CD4-positive, alpha-beta T cell (primary cell): ENCODE measurements at regions not wholly inside any gene's neighbourhood (a gene's known extent, or its start where the extent isn't known, plus 50 kb on each side); places are given as distances from the start of the nearest gene placed in this dataset.
A peak's percentile ranks its signal among the peaks of the same experiment; 100 is the strongest.

Experiments used
- ATAC-seq: fragments of 200-7000 bp; cut with Tn5 transposase; one replicate; pipeline ENCODE4 v1.10.0; 2022; ENCODE audit warnings: mild to moderate bottlenecking; ENCODE audit not compliant: poor library complexity
- CTCF ChIA-PET: fragments of 350-600 bp; sonication (Branson Sonifier 250); formaldehyde crosslinking; loops from one replicate; lab custom pipeline; 2021; ENCODE audit warnings: antibody characterized with exemption, inconsistent platforms; lab: Charles Lee
- POLR2A ChIA-PET: fragments of 350-600 bp; sonication (Branson Sonifier 250); formaldehyde crosslinking; loops from one replicate; lab custom pipeline; 2021; ENCODE audit warnings: antibody characterized with exemption, inconsistent platforms; lab: Charles Lee
- DNase-seq, 14 experiments: peaks; one replicate each; pipeline ENCODE4 v3.0.0-alpha.2; 2013 to 2020; ENCODE audit warnings: mixed read lengths in 2 of 14
- H3K27ac ChIP-seq, 2 donors: one replicate each; pipeline versions ENCODE4 v1.5.1 to v1.7.0; 2013; ENCODE audit warnings: low read length in 2 of 2, low read depth in 1 of 2, mild to moderate bottlenecking in 1 of 2
- H3K27me3 ChIP-seq, 2 experiments: 1 replicate in 1 of 2; 2 replicates in 1 of 2; pipeline versions ENCODE4 v1.6.1 to v1.7.0; 2013; ENCODE audit warnings: low read length in 2 of 2, control low read depth in 1 of 2, mild to moderate bottlenecking in 1 of 2, moderate library complexity in 1 of 2; ENCODE audit not compliant: insufficient read depth in 2 of 2, control insufficient read depth in 1 of 2
- H3K36me3 ChIP-seq: one replicate; pipeline ENCODE4 v1.6.1; 2013; ENCODE audit warnings: low read length, control low read depth; ENCODE audit not compliant: insufficient read depth
- H3K4me1 ChIP-seq: one replicate; pipeline ENCODE4 v1.6.1; 2013; ENCODE audit warnings: low read length, control low read depth; ENCODE audit not compliant: insufficient read depth
- H3K4me3 ChIP-seq: one replicate; pipeline ENCODE4 v1.5.1; 2013; ENCODE audit warnings: mild to moderate bottlenecking, low read length, moderate library complexity
- H3K9me3 ChIP-seq, 2 experiments: 1 replicate in 1 of 2; 2 replicates in 1 of 2; pipeline versions ENCODE4 v1.6.1 to v1.7.0; 2013; ENCODE audit warnings: low read length in 2 of 2, mild to moderate bottlenecking in 2 of 2, control low read depth in 1 of 2, moderate library complexity in 1 of 2; ENCODE audit not compliant: control insufficient read depth in 1 of 2, insufficient read depth in 1 of 2
- H3K27ac Mint-ChIP-seq: one replicate; pipeline ENCODE4 v1.8.0; 2020; ENCODE audit warnings: mixed read lengths
- H3K27me3 Mint-ChIP-seq: one replicate; pipeline ENCODE4 v1.8.0; 2021; ENCODE audit warnings: mixed read lengths
- H3K36me3 Mint-ChIP-seq: one replicate; pipeline ENCODE4 v1.8.0; 2021; ENCODE audit warnings: low read depth, mixed read lengths
- H3K4me1 Mint-ChIP-seq: one replicate; pipeline ENCODE4 v1.8.0; 2021; ENCODE audit warnings: low read depth, mixed read lengths
- H3K4me3 Mint-ChIP-seq: one replicate; pipeline ENCODE4 v1.8.0; 2020; ENCODE audit warnings: mild to moderate bottlenecking, mixed read lengths
- H3K9me3 Mint-ChIP-seq: one replicate; pipeline ENCODE4 v1.8.0; 2020; ENCODE audit warnings: mixed read lengths
- intact Hi-C, 2 experiments: fragments of 100-400 bp; cut with DNase I in 1 of 2; cut with micrococcal nuclease in 1 of 2; formaldehyde crosslinking; loops; one replicate each; pipeline versions ENCODE4 v1.15.1 to v1.9.0; 2023 to 2025; cut with DNase I, micrococcal nuclease
- TF ChIP-seq, protein P1 (sequence below): fragments of 200-600 bp; IDR thresholded peaks from one replicate; pipeline ENCODE4 v1.8.0; 2022; ENCODE audit warnings: antibody characterized with exemption, mild to moderate bottlenecking

DNA sequence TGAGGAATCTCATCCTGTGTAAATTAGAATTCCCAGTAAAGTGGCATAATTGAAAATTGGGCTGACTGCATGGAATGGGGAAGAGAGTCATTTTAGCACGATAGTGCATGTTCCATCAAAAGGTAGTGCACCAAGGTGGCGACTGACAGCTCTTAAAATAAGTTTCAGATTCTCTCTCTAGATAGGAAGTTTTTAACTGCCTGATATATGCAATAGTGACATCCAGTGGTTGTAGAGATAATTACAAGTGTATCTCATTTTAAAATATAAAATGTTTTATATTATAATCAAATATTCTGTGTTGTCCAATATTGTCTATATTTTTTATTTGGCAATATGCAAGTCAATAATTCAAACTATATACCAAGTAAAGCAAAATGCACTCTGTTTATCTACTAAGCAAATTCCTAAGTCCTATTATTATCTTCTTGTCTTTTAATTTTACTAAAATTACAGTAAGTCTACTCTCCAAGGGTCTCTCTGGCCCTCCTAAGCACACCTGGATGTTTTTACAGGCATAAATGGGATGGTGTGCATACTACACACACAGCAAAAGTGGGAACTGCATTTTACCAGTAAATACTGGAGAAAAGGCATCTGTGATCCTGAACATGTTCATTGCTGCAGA lies 397.7 kb upstream of the HNRNPA3 start:
- Mint-ChIP-seq H3K36me3 (no peaks in the 10 kb centered on the region), H3K4me1 (peaks cover 19% of the 10 kb centered on the region), H3K27ac (no peak overlapping the region), H3K4me3 (no peak overlapping the region), H3K9me3 (no peaks in the 10 kb centered on the region), H3K27me3 (no peaks in the 10 kb centered on the region)
- Histone ChIP-seq H3K4me3 (no peak overlapping the region), H3K36me3 (no peaks in the 10 kb centered on the region), H3K4me1 (peaks cover 3% of the 10 kb centered on the region), H3K27ac (no peak overlapping the region), H3K27me3 (no peaks in the 10 kb centered on the region), H3K9me3 (no peaks in the 10 kb centered on the region)
- POLR2A ChIA-PET, result interaction anchor here (0.9 kb wide), 1 partner anchor 448 kb away, joined by 3 read pairs; no protein-coding TSS in a partner anchor
- DNase-seq, result peak in 4 of 14 experiments; percentile 6 to 52 (median 48)
- TF ChIP-seq, protein P1, sequence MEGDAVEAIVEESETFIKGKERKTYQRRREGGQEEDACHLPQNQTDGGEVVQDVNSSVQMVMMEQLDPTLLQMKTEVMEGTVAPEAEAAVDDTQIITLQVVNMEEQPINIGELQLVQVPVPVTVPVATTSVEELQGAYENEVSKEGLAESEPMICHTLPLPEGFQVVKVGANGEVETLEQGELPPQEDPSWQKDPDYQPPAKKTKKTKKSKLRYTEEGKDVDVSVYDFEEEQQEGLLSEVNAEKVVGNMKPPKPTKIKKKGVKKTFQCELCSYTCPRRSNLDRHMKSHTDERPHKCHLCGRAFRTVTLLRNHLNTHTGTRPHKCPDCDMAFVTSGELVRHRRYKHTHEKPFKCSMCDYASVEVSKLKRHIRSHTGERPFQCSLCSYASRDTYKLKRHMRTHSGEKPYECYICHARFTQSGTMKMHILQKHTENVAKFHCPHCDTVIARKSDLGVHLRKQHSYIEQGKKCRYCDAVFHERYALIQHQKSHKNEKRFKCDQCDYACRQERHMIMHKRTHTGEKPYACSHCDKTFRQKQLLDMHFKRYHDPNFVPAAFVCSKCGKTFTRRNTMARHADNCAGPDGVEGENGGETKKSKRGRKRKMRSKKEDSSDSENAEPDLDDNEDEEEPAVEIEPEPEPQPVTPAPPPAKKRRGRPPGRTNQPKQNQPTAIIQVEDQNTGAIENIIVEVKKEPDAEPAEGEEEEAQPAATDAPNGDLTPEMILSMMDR, result peak; percentile 69
- CTCF ChIA-PET, result interaction anchor here (1.0 kb wide), 1 partner anchor 14 kb away, joined by 4 read pairs; no protein-coding TSS in a partner anchor
- peak; percentile 67 for ATAC-seq
- intact Hi-C loops, result loop anchor here (5.0 kb wide), 2 partner anchors 332 to 688 kb away; partner anchors contain the start of gene HOXD8 (in 2 of the 2)

DNA sequence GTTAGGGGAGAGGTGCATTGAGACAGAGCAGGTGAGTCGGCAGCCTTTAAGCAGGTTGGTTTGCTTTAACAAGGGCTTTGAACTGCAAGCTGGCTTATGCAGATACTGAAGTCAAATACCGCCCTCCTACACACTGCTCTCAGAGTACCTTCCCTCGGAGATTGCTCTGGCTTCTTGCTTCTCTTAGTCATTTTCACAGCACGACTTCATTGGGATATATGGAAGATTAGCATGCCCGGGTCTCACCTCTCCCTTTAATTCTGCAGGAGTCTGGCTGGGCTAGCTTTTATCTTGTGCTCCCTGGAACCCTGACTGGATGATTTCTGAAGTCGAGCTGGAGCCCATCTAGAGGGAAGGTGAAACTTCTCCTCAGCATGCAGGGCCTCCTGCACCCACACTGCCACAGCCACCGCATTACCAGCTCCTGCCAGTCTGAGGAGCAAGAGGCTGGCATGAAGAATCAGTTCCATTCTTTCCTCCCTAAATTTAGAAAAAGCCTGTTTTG lies 395.5 kb upstream of the HNRNPA3 start:
- Histone ChIP-seq H3K4me1 (peaks cover 3% of the 10 kb centered on the region), H3K27me3 (no peaks in the 10 kb centered on the region), H3K36me3 (no peaks in the 10 kb centered on the region), H3K27ac (no peak overlapping the region), H3K4me3 (no peak overlapping the region), H3K9me3 (no peaks in the 10 kb centered on the region)
- ChIA-PET POLR2A (no interaction called here), CTCF (interaction anchor here (1.8 kb wide), 1 partner anchor 332 kb away, joined by 4 read pairs; no protein-coding TSS in a partner anchor)
- ATAC-seq (peak; percentile 70), DNase-seq (peak in 3 of 14 experiments; percentile 6 to 18 (median 7))
- TF ChIP-seq, protein P1, result no peak
- peak overlapping the region; percentile 69 for H3K27ac Mint-ChIP-seq
- H3K4me1 Mint-ChIP-seq, result peaks cover 19% of the 10 kb centered on the region
- H3K9me3 Mint-ChIP-seq, result no peaks in the 10 kb centered on the region
- peak overlapping the region; percentile 49 for H3K4me3 Mint-ChIP-seq
- H3K36me3 Mint-ChIP-seq, result no peaks in the 10 kb centered on the region
- intact Hi-C loops, result no loop called here
- no peaks in the 10 kb centered on the region for H3K27me3 Mint-ChIP-seq

DNA sequence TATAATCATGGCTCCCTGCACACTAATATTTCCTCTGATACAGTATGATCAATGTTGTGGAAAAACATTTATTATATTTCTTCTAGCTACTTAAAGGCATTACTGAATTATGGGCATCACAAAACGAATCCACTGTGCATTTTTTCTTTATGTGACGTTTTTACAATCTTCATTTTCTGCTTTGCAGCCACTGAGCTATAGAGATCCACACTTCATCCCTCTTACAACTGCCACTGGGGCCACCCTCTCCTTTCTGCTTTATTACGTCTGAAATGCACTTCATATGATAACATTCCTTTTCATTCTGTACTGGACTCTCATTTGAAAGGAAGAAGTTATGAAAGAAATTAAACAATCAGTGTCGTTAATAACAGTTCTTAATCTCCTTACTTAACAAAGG lies 394.5 kb upstream of the HNRNPA3 start:
- Histone ChIP-seq H3K4me1 (peaks cover 3% of the 10 kb centered on the region), H3K36me3 (no peaks in the 10 kb centered on the region), H3K27ac (no peak overlapping the region), H3K27me3 (no peaks in the 10 kb centered on the region), H3K4me3 (no peak overlapping the region), H3K9me3 (no peaks in the 10 kb centered on the region)
- ATAC-seq (no peak), DNase-seq (no peak)
- TF ChIP-seq, protein P1, result no peak
- Mint-ChIP-seq H3K27ac (no peak overlapping the region), H3K4me1 (peaks cover 19% of the 10 kb centered on the region), H3K4me3 (no peak overlapping the region), H3K27me3 (no peaks in the 10 kb centered on the region), H3K9me3 (no peaks in the 10 kb centered on the region), H3K36me3 (no peaks in the 10 kb centered on the region)
- intact Hi-C loops, result no loop called here
- CTCF ChIA-PET, result interaction anchor here (1.8 kb wide), 1 partner anchor 331 kb away, joined by 4 read pairs; no protein-coding TSS in a partner anchor
- POLR2A ChIA-PET, result no interaction called here
